ENCODE measurements at regions not wholly inside any gene's neighbourhood (a gene's known extent, or its start where the extent isn't known, plus 50 kb on each side); places are given as distances from the start of the nearest gene placed in this dataset.

- TF ChIP-seq SMC3 (IDR thresholded peaks at IDR 0.05; ENCODE audit: low read depth, low read length) (no peak), RFX5 (IDR thresholded peaks at IDR 0.05; ENCODE audit: low read depth, low read length) (no peak), CTCF (conservative IDR thresholded peaks at IDR 0.05; ENCODE audit: low read depth, low read length) (no peak), POLR2A (IDR thresholded peaks at IDR 0.05; ENCODE audit: low read depth, low read length) (no peak), BHLHE40 (IDR thresholded peaks at IDR 0.05; ENCODE audit: low read depth, low read length) (no peak), CEBPB (IDR thresholded peaks at IDR 0.05; ENCODE audit: low read depth, low read length) (no peak), FOS (IDR thresholded peaks at IDR 0.05; ENCODE audit: low read depth, low read length) (no peak), MXI1 (IDR thresholded peaks at IDR 0.05; ENCODE audit: borderline replicate concordance, low read depth, low read length) (no peak)
These were observed 340.2 kb upstream of the NOVA1 start for GRCh38 chr14:26938054-26938453.

Measured in IMR-90 (cell line).